Brain microvascular endothelial cell (primary cell): ENCODE measurements at regions not wholly inside any gene's neighbourhood (a gene's known extent, or its start where the extent isn't known, plus 50 kb on each side); places are given as distances from the start of the nearest gene placed in this dataset.

ENCODE experiments used
- DNase-seq: peaks from one replicate; pipeline ENCODE4 v3.0.0-alpha.2; 2020
- H3K27ac ChIP-seq: fragments of 250-450 bp; sonication (Bioruptor Pico); 2 replicates; pipeline ENCODE4 v1.5.1; 2020; ENCODE audit warnings: mild to moderate bottlenecking, moderate library complexity
- H3K27me3 ChIP-seq: fragments of 250-450 bp; sonication (Bioruptor Pico); replicated peaks from 2 replicates; pipeline ENCODE4 v1.5.1; 2020; ENCODE audit warnings: mild to moderate bottlenecking
- H3K36me3 ChIP-seq: fragments of 250-450 bp; sonication (Bioruptor Pico); replicated peaks from 2 replicates; pipeline ENCODE4 v1.5.1; 2020; ENCODE audit warnings: mild to moderate bottlenecking
- H3K4me3 ChIP-seq: 2 replicates; pipeline ENCODE4 v1.5.1; 2011; ENCODE audit warnings: low read depth, mild to moderate bottlenecking, control low read depth, low read length, moderate library complexity
- CTCF ChIP-seq: IDR thresholded peaks from 2 replicates; pipeline ENCODE4 v1.5.1; 2011; ENCODE audit warnings: low read depth, mild to moderate bottlenecking, moderate library complexity, low read length, control low read depth, inconsistent platforms; ENCODE audit errors: missing control alignments
- in situ Hi-C: cut with HindIII; loops from 2 replicates; pipeline ENCODE4 v1.10.0; 2017; ENCODE audit warnings: low sequenced_read_pairs, low pct_ligation_motif_present

- TF ChIP-seq CTCF = no peak
- in situ Hi-C loops = no loop called here
These were observed 151.1 kb upstream of the MKI67 start for GRCh38 chr10:128277267-128277840.

GRCh38 chr10:128278362-128278761 lies 152.1 kb upstream of the MKI67 start:
- in situ Hi-C loops = no loop called here
- Histone ChIP-seq H3K27ac (no peak overlapping the region), H3K27me3 (no peaks in the 10 kb centered on the region), H3K36me3 (no peaks in the 10 kb centered on the region), H3K4me3 (no peak overlapping the region)
- DNase-seq = no peak
- TF ChIP-seq CTCF = no peak

More at GRCh38 chr10:128277267-128277840, 151.1 kb upstream of the MKI67 start:
- no peaks in the 10 kb centered on the region for H3K36me3 ChIP-seq
- no peak for DNase-seq
- no peak overlapping the region for H3K4me3 ChIP-seq
- no peak overlapping the region for H3K27ac ChIP-seq
- no peaks in the 10 kb centered on the region for H3K27me3 ChIP-seq

- Histone ChIP-seq H3K4me3 (no peak overlapping the region), H3K27me3 (no peaks in the 10 kb centered on the region), H3K27ac (no peak overlapping the region), H3K36me3 (no peaks in the 10 kb centered on the region)
- no peak for TF ChIP-seq CTCF
- no peak for DNase-seq
- in situ Hi-C loops = no loop called here
These were observed 154.0 kb upstream of the MKI67 start for GRCh38 chr10:128280271-128280670.

GRCh38 chr10:128281343-128281742 lies 155.1 kb upstream of the MKI67 start:
- no peak for DNase-seq
- no peak for TF ChIP-seq CTCF
- in situ Hi-C loops = no loop called here
- no peaks in the 10 kb centered on the region for H3K36me3 ChIP-seq
- H3K27me3 ChIP-seq = no peaks in the 10 kb centered on the region
- no peak overlapping the region for H3K27ac ChIP-seq
- H3K4me3 ChIP-seq = no peak overlapping the region

- Histone ChIP-seq H3K27ac (no peak overlapping the region), H3K4me3 (no peak overlapping the region), H3K27me3 (peaks cover 4% of the 10 kb centered on the region), H3K36me3 (no peaks in the 10 kb centered on the region)
- no peak for TF ChIP-seq CTCF
- DNase-seq = no peak
- in situ Hi-C loops = no loop called here
These were observed 155.6 kb upstream of the MKI67 start for GRCh38 chr10:128281861-128282260.

GRCh38 chr10:128286141-128286761 lies 160.0 kb upstream of the MKI67 start:
- Histone ChIP-seq H3K27me3 (peaks cover 4% of the 10 kb centered on the region), H3K27ac (no peak overlapping the region), H3K36me3 (no peaks in the 10 kb centered on the region), H3K4me3 (no peak overlapping the region)
- TF ChIP-seq CTCF = no peak
- DNase-seq = no peak
- in situ Hi-C loops = no loop called here
